Breast epithelium (tissue), 3 donors: ENCODE measurements at regions not wholly inside any gene's neighbourhood (a gene's known extent, or its start where the extent isn't known, plus 50 kb on each side); places are given as distances from the start of the nearest gene placed in this dataset.

Experiments
- CTCF ChIP-seq, 3 donors: fragments of 450-650 bp; IDR thresholded peaks; one replicate each; pipeline ENCODE4 v1.5.1; 2016 to 2017; ENCODE audit warnings: antibody characterized with exemption in 3 of 3, mild to moderate bottlenecking in 3 of 3, moderate library complexity in 3 of 3
- POLR2A ChIP-seq: fragments of 450-650 bp; IDR thresholded peaks from one replicate; pipeline ENCODE4 v1.6.1; 2016; ENCODE audit warnings: antibody characterized with exemption, mild to moderate bottlenecking, moderate library complexity

- TF ChIP-seq CTCF (IDR thresholded peaks at IDR 0.05), result no peak
- no peak for TF ChIP-seq POLR2A
These were observed 499.4 kb downstream of the RPS24 start for GRCh38 chr10:78533098-78533497.
